ENCODE measurements at regions not wholly inside any gene's neighbourhood (a gene's known extent, or its start where the extent isn't known, plus 50 kb on each side); places are given as distances from the start of the nearest gene placed in this dataset.
"Not testable (repeated sequence)": the region's sequence is repeated elsewhere in the genome, so short reads cannot be mapped to it uniquely, and the experiment has no call there.

- ChIA-PET CTCF (no interaction called here), POLR2A (ENCODE audit: low non-redundant PET) (no interaction called here)
- peaks cover 66% of the 10 kb centered on the region for H3K27me3 ChIP-seq (replicated peaks; ENCODE audit: insufficient read depth, low read depth, low read length, poor library complexity)
- no peak for DNase-seq (ENCODE audit: low spot score)
- no peaks in the 10 kb centered on the region for H3K36me3 ChIP-seq (ENCODE audit: insufficient read depth, low read length, poor library complexity, severe bottlenecking)
- TF ChIP-seq CTCF (conservative IDR thresholded peaks at IDR 0.05; ENCODE audit: low read depth, low read length), result no peak
- TF ChIP-seq EZH2 (IDR thresholded peaks at IDR 0.05; ENCODE audit: borderline replicate concordance, low read depth, low read length, poor library complexity, severe bottlenecking), result no peak
- intact Hi-C loops (cut with micrococcal nuclease; ENCODE audit: unreplicated experiment), result no loop called here
- H3K27ac ChIP-seq (ENCODE audit: low read depth, low read length, poor library complexity, severe bottlenecking), result no peak overlapping the region
- no TSS peak for BruUV-seq (replicated peaks)
- no peaks in the 10 kb centered on the region for H3K4me1 ChIP-seq (ENCODE audit: insufficient read depth, low read length, poor library complexity, severe bottlenecking)
- H3K9me3 ChIP-seq (ENCODE audit: low read depth, low read length, poor library complexity, severe bottlenecking), result no peaks in the 10 kb centered on the region
- no peak overlapping the region for H3K4me3 ChIP-seq (ENCODE audit: low read depth, low read length, poor library complexity, severe bottlenecking)
Observed at GRCh38 chr14:106187216-106187615, 660.8 kb downstream of the TMEM121 start.

GRCh38 chr14:106192701-106193100 lies 666.3 kb downstream of the TMEM121 start:
- H3K9me3 ChIP-seq (ENCODE audit: low read depth, low read length, poor library complexity, severe bottlenecking); BruUV-seq (replicated peaks); POLR2A ChIA-PET (ENCODE audit: low non-redundant PET): not testable (repeated sequence)

DNA sequence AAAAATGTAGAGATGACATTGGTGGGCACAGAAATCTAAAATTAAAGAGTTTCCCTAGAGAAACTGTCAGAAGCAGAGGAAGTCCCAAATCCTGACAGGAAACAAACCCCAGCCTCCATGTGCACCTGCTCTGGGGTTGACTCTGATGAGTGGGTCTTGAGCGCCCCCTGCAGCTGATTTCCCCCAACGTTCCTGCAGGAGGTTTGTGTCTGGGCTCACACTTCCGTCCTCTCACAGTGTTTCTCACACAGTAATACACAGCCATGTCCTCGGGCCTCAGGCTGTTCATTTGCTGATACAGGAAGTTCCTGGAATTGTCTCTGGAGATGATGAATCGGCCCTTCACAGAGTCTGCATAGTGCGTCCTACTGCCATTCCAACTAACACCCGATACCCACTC lies 670.1 kb downstream of the TMEM121 start:
- DNase-seq (ENCODE audit: low spot score), result peak; percentile 41
- H3K27ac ChIP-seq (ENCODE audit: low read depth, low read length, poor library complexity, severe bottlenecking); H3K4me1 ChIP-seq (ENCODE audit: insufficient read depth, low read length, poor library complexity, severe bottlenecking); H3K4me3 ChIP-seq (ENCODE audit: low read depth, low read length, poor library complexity, severe bottlenecking); H3K36me3 ChIP-seq (ENCODE audit: insufficient read depth, low read length, poor library complexity, severe bottlenecking); CTCF ChIA-PET; BruUV-seq (replicated peaks); H3K9me3 ChIP-seq (ENCODE audit: low read depth, low read length, poor library complexity, severe bottlenecking); POLR2A ChIA-PET (ENCODE audit: low non-redundant PET): not testable (repeated sequence)
- H3K27me3 ChIP-seq (replicated peaks; ENCODE audit: insufficient read depth, low read depth, low read length, poor library complexity), result peaks cover 83% of the 10 kb centered on the region
- peak; percentile 46 for TF ChIP-seq CTCF (conservative IDR thresholded peaks at IDR 0.05; ENCODE audit: low read depth, low read length)
- intact Hi-C loops (cut with micrococcal nuclease; ENCODE audit: unreplicated experiment), result loop anchor here (10.0 kb wide), 1 partner anchor 58 kb away; no protein-coding TSS in a partner anchor

More at GRCh38 chr14:106192701-106193100, 666.3 kb downstream of the TMEM121 start:
- DNase-seq (ENCODE audit: low spot score); H3K27ac ChIP-seq (ENCODE audit: low read depth, low read length, poor library complexity, severe bottlenecking); H3K4me1 ChIP-seq (ENCODE audit: insufficient read depth, low read length, poor library complexity, severe bottlenecking); H3K4me3 ChIP-seq (ENCODE audit: low read depth, low read length, poor library complexity, severe bottlenecking); CTCF ChIA-PET; H3K36me3 ChIP-seq (ENCODE audit: insufficient read depth, low read length, poor library complexity, severe bottlenecking): not testable (repeated sequence)
- intact Hi-C loops (cut with micrococcal nuclease; ENCODE audit: unreplicated experiment), result loop anchor here (10.0 kb wide), 1 partner anchor 62 kb away; no protein-coding TSS in a partner anchor
- peaks cover 79% of the 10 kb centered on the region for H3K27me3 ChIP-seq (replicated peaks; ENCODE audit: insufficient read depth, low read depth, low read length, poor library complexity)

DNA sequence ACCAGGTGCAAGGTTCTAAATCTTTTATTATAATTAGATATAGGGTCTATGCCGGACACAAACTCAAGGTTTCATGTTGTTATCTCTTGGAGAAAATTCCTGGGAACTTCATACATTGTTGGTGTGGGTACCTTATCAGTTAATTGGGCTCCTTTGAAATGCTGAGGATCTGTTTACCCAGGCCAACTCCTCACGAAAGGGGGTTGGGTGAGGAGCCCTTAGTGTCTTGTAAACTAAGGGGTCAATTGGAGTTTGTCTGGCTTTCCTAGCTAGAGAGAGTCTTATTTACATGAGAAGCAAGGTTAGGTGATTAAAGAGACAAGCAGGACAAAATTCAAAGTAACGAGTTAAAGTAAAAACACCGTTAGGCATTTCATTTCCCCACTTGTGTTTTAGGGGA lies 670.9 kb downstream of the TMEM121 start:
- H3K4me3 ChIP-seq (ENCODE audit: low read depth, low read length, poor library complexity, severe bottlenecking); CTCF ChIA-PET; POLR2A ChIA-PET (ENCODE audit: low non-redundant PET); H3K4me1 ChIP-seq (ENCODE audit: insufficient read depth, low read length, poor library complexity, severe bottlenecking); H3K9me3 ChIP-seq (ENCODE audit: low read depth, low read length, poor library complexity, severe bottlenecking); DNase-seq (ENCODE audit: low spot score); H3K27ac ChIP-seq (ENCODE audit: low read depth, low read length, poor library complexity, severe bottlenecking); H3K36me3 ChIP-seq (ENCODE audit: insufficient read depth, low read length, poor library complexity, severe bottlenecking); BruUV-seq (replicated peaks): not testable (repeated sequence)
- intact Hi-C loops (cut with micrococcal nuclease; ENCODE audit: unreplicated experiment), result loop anchor here (10.0 kb wide), 1 partner anchor 58 kb away; no protein-coding TSS in a partner anchor
- peaks cover 84% of the 10 kb centered on the region for H3K27me3 ChIP-seq (replicated peaks; ENCODE audit: insufficient read depth, low read depth, low read length, poor library complexity)
